Upper lobe of left lung (tissue), 6 donors: ENCODE measurements at regions not wholly inside any gene's neighbourhood (a gene's known extent, or its start where the extent isn't known, plus 50 kb on each side); places are given as distances from the start of the nearest gene placed in this dataset.

Experiments
- ATAC-seq, 2 donors: fragments of 200-7000 bp; cut with Tn5 transposase; one replicate each; pipeline ENCODE4 v1.9.1; 2022; ENCODE audit warnings: mild to moderate bottlenecking in 2 of 2, moderate library complexity in 2 of 2; ENCODE audit not compliant: low FRiP score in 2 of 2
- DNase-seq, 2 donors: peaks; one replicate each; pipeline ENCODE4 v3.0.0-alpha.2; 2019 to 2020
- H3K27ac ChIP-seq, 4 donors: fragments of 200-600 bp; sonication (generic); one replicate each; pipeline ENCODE4 v1.5.1; 2016 to 2019
- H3K27me3 ChIP-seq, 4 donors: fragments of 200-600 bp; sonication (generic); one replicate each; pipeline ENCODE4 v1.5.1; 2017 to 2019
- H3K36me3 ChIP-seq, 4 donors: fragments of 200-600 bp; sonication (generic); one replicate each; pipeline ENCODE4 v1.5.1; 2016 to 2019
- H3K4me1 ChIP-seq, 4 donors: fragments of 200-600 bp; sonication (generic); one replicate each; pipeline ENCODE4 v1.5.1; 2018 to 2019
- H3K4me3 ChIP-seq, 4 donors: fragments of 200-600 bp; sonication (generic); one replicate each; pipeline ENCODE4 v1.5.1; 2017 to 2019; ENCODE audit warnings: mild to moderate bottlenecking in 2 of 4, moderate library complexity in 1 of 4
- H3K9me3 ChIP-seq, 4 donors: fragments of 200-600 bp; sonication (generic); one replicate each; pipeline ENCODE4 v1.5.1; 2018 to 2019
- EP300 ChIP-seq, 4 donors: sonication (generic); formaldehyde crosslinking; IDR thresholded peaks; one replicate each; pipeline ENCODE4 v1.5.1; 2017; ENCODE audit warnings: antibody characterized with exemption in 4 of 4, control low read depth in 2 of 4
- POLR2A ChIP-seq, 4 donors: fragments of 450-650 bp; IDR thresholded peaks; one replicate each; pipeline ENCODE4 v1.5.1; 2016 to 2017; ENCODE audit warnings: antibody characterized with exemption in 4 of 4, mild to moderate bottlenecking in 2 of 4
- POLR2AphosphoS5 ChIP-seq, 2 donors: sonication (generic); formaldehyde crosslinking; IDR thresholded peaks; one replicate each; pipeline ENCODE4 v1.5.1; 2017; ENCODE audit warnings: antibody characterized with exemption in 2 of 2
- WGBS, 2 donors: methylation state at CpG; one replicate each; pipeline ENCODE4 v1.1.5; 2017 to 2018; 5-methylcytosine and 5-hydroxymethylcytosine counted together
- TF ChIP-seq, protein P1 (sequence below), 6 experiments: fragments of 450-650 bp in 4 of 6; fragments of 200-600 bp in 2 of 6; sonication (generic) in 2 of 6; IDR thresholded peaks; one replicate each; pipeline ENCODE4 v1.5.1; 2016 to 2019; ENCODE audit warnings: antibody characterized with exemption in 6 of 6
- donor health status: DM: no; HTN: no; CAD: no; lungs with moderate emphysema.
- donor health status: DM: no; HTN: yes; CAD: no; lungs with severe emphysema.

DNA sequence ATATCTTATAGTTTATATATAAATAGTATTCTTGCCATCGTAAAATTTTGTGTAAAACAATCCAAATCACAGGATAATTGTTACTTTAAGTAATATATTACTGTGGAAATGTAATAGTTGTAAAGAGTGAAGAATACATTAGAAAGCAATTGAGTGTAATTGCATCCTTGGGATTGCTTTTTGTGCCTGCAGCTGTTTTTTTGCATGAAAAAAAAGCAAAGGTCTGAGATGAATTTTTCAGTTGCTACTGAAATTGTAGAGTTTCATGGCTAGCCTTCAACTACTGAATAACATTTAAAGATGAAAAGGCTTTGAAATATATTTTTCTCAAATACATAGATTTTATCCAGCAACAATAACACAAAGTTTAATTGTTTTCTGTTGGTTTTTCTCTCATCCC, 232.0 kb upstream of the FAM174A start:
- DNase-seq (no peak), ATAC-seq (no peak)
- no peak for TF ChIP-seq POLR2A (IDR thresholded peaks at IDR 0.05)
- TF ChIP-seq POLR2AphosphoS5 (IDR thresholded peaks at IDR 0.05), result no peak
- no peak for TF ChIP-seq EP300 (IDR thresholded peaks at IDR 0.05)
- Histone ChIP-seq H3K36me3 (no peaks in the 10 kb centered on the region), H3K4me3 (no peak overlapping the region), H3K27ac (no peak overlapping the region), H3K27me3 (no peaks in the 10 kb centered on the region), H3K9me3 (no peaks in the 10 kb centered on the region), H3K4me1 (no peaks in the 10 kb centered on the region)
- 76 to 82% methylated on average over 1 of the region's 1 CpG for WGBS, 2 donors

DNA sequence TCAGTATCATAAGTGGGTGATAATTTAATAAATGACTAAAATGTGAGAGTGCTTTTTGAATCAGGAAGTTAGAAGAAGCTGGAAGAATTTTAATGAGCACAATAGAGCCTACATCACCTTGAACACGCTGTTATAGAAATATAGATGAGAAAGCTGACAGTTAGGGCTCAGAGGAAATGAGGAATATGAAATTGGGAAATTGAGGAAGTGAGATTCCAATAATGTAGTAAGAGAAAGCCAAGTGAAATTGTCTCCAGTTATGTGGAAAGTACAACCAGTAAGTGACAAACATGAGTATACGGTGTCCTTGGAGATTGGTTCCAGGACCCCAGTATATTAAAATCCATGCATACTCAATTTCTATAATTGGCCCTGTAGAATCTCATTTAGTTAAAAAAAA, 235.9 kb upstream of the FAM174A start:
- Histone ChIP-seq H3K4me3 (no peak overlapping the region), H3K36me3 (no peaks in the 10 kb centered on the region), H3K27me3 (no peaks in the 10 kb centered on the region), H3K27ac (no peak overlapping the region), H3K9me3 (no peaks in the 10 kb centered on the region), H3K4me1 (no peaks in the 10 kb centered on the region)
- WGBS, 2 donors, result 70 to 74% methylated on average over 2 of the region's 2 CpGs
- ATAC-seq (no peak), DNase-seq (no peak)
- TF ChIP-seq EP300 (IDR thresholded peaks at IDR 0.05) (no peak), POLR2A (IDR thresholded peaks at IDR 0.05) (no peak), POLR2AphosphoS5 (IDR thresholded peaks at IDR 0.05) (no peak)
- TF ChIP-seq, protein P1, sequence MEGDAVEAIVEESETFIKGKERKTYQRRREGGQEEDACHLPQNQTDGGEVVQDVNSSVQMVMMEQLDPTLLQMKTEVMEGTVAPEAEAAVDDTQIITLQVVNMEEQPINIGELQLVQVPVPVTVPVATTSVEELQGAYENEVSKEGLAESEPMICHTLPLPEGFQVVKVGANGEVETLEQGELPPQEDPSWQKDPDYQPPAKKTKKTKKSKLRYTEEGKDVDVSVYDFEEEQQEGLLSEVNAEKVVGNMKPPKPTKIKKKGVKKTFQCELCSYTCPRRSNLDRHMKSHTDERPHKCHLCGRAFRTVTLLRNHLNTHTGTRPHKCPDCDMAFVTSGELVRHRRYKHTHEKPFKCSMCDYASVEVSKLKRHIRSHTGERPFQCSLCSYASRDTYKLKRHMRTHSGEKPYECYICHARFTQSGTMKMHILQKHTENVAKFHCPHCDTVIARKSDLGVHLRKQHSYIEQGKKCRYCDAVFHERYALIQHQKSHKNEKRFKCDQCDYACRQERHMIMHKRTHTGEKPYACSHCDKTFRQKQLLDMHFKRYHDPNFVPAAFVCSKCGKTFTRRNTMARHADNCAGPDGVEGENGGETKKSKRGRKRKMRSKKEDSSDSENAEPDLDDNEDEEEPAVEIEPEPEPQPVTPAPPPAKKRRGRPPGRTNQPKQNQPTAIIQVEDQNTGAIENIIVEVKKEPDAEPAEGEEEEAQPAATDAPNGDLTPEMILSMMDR (IDR thresholded peaks at IDR 0.05), result no peak

DNA sequence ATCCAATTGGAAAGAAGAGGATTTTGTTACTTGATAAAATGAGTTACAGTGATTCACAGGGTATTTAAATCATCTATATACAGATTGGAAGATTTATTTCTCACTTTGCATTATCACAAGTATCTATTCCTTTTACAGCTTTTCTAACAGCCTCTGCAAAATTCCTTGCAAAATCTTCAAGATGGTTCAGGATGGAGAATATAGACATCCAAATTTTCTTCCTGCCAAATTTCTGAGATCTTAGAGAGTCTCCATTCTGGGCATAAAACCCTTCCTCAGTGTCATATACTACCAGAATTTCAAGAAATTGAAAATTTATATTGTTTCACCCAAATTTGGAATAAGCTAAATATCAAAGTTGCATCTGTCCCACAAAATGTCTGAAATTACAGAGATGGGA, 259.1 kb upstream of the FAM174A start:
- Histone ChIP-seq H3K4me3 (no peak overlapping the region), H3K27ac (no peak overlapping the region), H3K36me3 (no peaks in the 10 kb centered on the region), H3K9me3 (no peaks in the 10 kb centered on the region), H3K4me1 (no peaks in the 10 kb centered on the region), H3K27me3 (no peaks in the 10 kb centered on the region)
- no peak for ATAC-seq
- TF ChIP-seq, protein P1 (IDR thresholded peaks at IDR 0.05), result no peak
- TF ChIP-seq POLR2AphosphoS5 (IDR thresholded peaks at IDR 0.05) (no peak), EP300 (IDR thresholded peaks at IDR 0.05) (no peak), POLR2A (IDR thresholded peaks at IDR 0.05) (no peak)
- DNase-seq, result no peak

DNA sequence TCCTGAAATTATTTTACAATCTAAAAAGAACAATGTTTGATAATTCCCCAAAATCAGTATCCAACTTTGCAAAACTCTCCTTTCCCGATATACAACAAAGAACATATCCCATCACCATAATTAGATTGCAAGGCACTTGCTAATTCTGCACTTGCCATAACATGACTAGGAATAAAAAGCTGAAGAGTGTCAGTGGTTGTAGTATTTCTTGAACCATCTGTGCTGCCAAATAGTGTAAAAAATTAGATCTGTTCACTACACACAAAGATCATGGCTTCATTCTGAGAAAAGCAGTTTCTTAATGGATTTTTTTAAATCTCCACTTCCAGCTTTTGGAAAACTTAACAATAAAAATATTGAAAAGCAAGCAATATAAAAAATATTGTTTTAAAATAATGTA, 259.5 kb upstream of the FAM174A start:
- Histone ChIP-seq H3K36me3 (no peaks in the 10 kb centered on the region), H3K4me1 (no peaks in the 10 kb centered on the region), H3K27me3 (no peaks in the 10 kb centered on the region), H3K9me3 (no peaks in the 10 kb centered on the region), H3K4me3 (no peak overlapping the region), H3K27ac (no peak overlapping the region)
- TF ChIP-seq EP300 (IDR thresholded peaks at IDR 0.05) (no peak), POLR2AphosphoS5 (IDR thresholded peaks at IDR 0.05) (no peak), POLR2A (IDR thresholded peaks at IDR 0.05) (no peak)
- TF ChIP-seq, protein P1 (IDR thresholded peaks at IDR 0.05), result no peak
- ATAC-seq (no peak), DNase-seq (no peak)
- 87 to 90% methylated on average over 1 of the region's 1 CpG for WGBS, 2 donors

DNA sequence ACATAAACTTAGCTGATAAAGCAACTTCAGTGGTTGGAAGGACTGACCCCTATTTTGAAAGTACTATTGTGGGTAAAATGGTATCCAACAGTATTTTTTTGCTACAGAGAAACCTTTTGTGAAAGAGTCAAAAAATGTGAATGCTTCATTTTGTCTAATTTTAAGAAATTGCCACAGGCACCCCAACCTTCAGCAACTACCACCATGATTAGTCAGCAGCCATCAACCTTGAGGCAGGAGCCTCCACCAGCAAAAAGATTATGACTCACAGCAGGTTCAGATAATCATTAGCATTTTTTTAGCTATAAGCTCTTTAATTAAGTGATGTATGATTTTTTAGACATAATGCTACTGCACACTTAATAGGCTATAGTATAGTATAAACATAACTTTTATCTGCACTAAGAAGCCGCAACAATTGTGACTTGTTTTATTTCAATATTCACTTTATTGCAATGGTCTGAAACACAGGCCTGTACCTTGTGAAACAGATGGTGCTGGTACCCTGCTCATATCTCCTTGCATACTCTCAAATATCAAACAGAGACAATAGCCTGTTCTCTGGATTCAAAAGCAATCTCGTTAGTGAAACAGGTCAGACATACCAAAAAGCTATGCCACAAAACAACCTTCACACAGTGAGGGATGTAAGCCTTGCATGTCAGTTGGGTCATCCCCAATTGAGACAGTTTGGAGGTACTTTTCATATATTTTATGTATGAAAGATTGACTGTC, 261.2 kb upstream of the FAM174A start:
- Histone ChIP-seq H3K4me3 (no peak overlapping the region), H3K27ac (no peak overlapping the region), H3K4me1 (no peaks in the 10 kb centered on the region), H3K36me3 (no peaks in the 10 kb centered on the region), H3K9me3 (no peaks in the 10 kb centered on the region), H3K27me3 (no peaks in the 10 kb centered on the region)
- DNase-seq (no peak), ATAC-seq (no peak)
- TF ChIP-seq POLR2A (IDR thresholded peaks at IDR 0.05), result no peak
- TF ChIP-seq POLR2AphosphoS5 (IDR thresholded peaks at IDR 0.05), result no peak
- TF ChIP-seq, protein P1 (IDR thresholded peaks at IDR 0.05), result no peak
- no peak for TF ChIP-seq EP300 (IDR thresholded peaks at IDR 0.05)
- 73 to 88% methylated on average over 2 of the region's 2 CpGs for WGBS, 2 donors
